ENCODE measurements at regions not wholly inside any gene's neighbourhood (a gene's known extent, or its start where the extent isn't known, plus 50 kb on each side); places are given as distances from the start of the nearest gene placed in this dataset.

DNA sequence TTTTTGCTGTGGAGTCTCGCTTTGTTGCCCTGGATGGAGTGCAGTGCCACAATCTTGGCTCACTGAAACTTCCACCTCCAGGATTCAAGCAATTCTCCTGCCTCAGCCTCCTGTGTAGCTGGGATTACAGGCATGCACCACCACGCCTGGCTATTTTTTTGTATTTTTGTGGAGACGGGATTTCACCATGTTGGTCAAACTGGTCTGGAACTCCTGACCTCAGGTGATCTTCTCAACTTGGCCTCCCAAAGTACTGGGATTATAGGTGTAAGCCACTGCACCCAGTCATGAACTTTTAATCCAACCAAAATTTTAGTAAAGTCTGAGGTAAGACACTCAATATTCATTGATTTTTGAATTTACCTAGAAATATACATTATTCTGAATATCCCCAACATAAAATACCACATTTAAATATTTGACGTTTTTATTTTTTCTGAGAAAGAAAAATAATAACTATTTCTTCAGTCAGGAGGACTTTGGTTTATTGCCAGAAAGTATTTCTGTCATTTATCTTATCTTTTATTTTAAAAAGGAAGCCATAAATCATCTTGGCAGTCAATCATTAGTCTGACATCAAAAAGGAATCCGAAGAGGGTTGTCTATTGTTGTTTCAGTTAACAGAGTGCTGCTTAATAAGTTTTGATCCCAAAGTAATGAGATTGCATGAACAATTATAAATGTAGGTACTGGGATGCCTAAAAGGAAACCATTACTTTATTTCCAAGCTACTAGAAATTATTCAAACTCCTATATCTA is 102.2 kb upstream of the GRIA4 start:
- DNase-seq (ENCODE audit: low spot score in 2 of 2) = no peak
- intact Hi-C loops (cut with DNase I; ENCODE audit: low total_unique reads) = no loop called here
- 68 to 69% methylated on average over 5 of the region's 5 CpGs for WGBS, 2 donors
- TF ChIP-seq POLR2A (IDR thresholded peaks at IDR 0.05) = no peak
- TF ChIP-seq, protein P1, sequence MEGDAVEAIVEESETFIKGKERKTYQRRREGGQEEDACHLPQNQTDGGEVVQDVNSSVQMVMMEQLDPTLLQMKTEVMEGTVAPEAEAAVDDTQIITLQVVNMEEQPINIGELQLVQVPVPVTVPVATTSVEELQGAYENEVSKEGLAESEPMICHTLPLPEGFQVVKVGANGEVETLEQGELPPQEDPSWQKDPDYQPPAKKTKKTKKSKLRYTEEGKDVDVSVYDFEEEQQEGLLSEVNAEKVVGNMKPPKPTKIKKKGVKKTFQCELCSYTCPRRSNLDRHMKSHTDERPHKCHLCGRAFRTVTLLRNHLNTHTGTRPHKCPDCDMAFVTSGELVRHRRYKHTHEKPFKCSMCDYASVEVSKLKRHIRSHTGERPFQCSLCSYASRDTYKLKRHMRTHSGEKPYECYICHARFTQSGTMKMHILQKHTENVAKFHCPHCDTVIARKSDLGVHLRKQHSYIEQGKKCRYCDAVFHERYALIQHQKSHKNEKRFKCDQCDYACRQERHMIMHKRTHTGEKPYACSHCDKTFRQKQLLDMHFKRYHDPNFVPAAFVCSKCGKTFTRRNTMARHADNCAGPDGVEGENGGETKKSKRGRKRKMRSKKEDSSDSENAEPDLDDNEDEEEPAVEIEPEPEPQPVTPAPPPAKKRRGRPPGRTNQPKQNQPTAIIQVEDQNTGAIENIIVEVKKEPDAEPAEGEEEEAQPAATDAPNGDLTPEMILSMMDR (IDR thresholded peaks at IDR 0.05) = no peak
- no peak overlapping the region for H3K4me3 ChIP-seq (ENCODE audit: low read depth, poor library complexity, severe bottlenecking)

DNA sequence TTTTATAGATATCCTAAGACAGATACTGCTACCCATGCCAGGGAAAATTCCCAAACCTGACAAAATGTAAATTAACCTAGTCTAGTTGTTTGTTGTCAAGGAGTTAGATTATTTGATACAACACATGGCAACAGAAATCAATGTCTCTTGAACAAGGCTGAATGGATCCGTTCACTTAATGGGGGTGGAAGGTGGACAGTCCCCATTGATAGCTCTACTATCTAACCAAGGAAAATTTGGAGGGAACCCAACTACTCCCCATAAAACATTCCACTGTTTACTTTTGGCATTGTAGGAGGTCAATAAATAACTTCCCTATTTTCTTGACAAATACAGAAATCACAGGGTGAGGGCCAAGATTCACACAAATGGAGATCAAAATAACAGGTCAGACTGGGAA is 117.9 kb upstream of the GRIA4 start:
- no peak overlapping the region for H3K4me3 ChIP-seq (ENCODE audit: low read depth, poor library complexity, severe bottlenecking)
- intact Hi-C loops (cut with DNase I; ENCODE audit: low total_unique reads) = no loop called here
- WGBS, 2 donors = 71 to 95% methylated on average over 1 of the region's 1 CpG
- no peak for DNase-seq (ENCODE audit: low spot score in 2 of 2)
- TF ChIP-seq POLR2A (IDR thresholded peaks at IDR 0.05) = no peak
- TF ChIP-seq, protein P1 (IDR thresholded peaks at IDR 0.05) = no peak

DNA sequence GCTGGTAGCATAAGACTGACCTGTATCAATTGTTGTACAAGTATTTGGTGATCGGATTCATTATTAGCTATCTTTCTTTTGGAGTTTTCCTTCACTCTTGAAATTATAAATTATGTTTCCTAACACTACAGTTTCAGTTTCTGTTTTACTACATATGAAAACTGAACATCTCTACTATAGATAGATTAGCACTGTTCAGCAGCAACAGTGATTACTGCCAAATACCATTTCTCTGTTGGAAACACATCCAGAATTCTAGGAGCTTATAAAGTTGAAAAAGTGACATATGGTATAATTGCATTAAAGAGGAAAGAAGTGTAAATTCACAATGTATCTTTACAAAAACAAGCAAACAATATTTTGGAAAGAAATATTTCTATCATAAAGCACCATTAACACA is 118.5 kb upstream of the GRIA4 start:
- TF ChIP-seq, protein P1 (IDR thresholded peaks at IDR 0.05) = no peak
- TF ChIP-seq POLR2A (IDR thresholded peaks at IDR 0.05) = no peak
- WGBS, 2 donors = 85 to 94% methylated on average over 1 of the region's 1 CpG
- DNase-seq (ENCODE audit: low spot score in 2 of 2) = no peak
- intact Hi-C loops (cut with DNase I; ENCODE audit: low total_unique reads) = no loop called here
- no peak overlapping the region for H3K4me3 ChIP-seq (ENCODE audit: low read depth, poor library complexity, severe bottlenecking)

DNA sequence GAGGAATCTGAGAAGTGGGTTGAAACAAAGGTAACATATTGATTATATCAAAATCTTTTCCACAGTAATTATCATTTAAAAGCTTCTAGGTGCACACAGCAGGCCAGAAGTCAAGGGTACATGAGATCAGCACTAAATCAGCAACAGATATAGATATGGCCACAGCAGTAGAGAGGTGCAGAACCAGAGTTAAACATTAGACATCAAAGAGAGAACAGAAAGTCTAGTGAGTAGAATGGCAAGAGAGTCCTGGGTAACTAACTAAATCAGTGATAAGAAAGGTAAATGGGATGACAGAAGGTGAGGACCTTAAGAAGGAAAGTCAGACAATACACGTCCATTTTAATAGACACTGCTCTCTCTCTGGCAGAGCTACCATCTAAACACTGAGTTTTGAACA is 119.5 kb upstream of the GRIA4 start:
- no peak overlapping the region for H3K4me3 ChIP-seq (ENCODE audit: low read depth, poor library complexity, severe bottlenecking)
- TF ChIP-seq, protein P1 (IDR thresholded peaks at IDR 0.05) = no peak
- no peak for TF ChIP-seq POLR2A (IDR thresholded peaks at IDR 0.05)
- intact Hi-C loops (cut with DNase I; ENCODE audit: low total_unique reads) = no loop called here
- 87 to 88% methylated on average over 1 of the region's 1 CpG for WGBS, 2 donors
- DNase-seq (ENCODE audit: low spot score in 2 of 2) = no peak

DNA sequence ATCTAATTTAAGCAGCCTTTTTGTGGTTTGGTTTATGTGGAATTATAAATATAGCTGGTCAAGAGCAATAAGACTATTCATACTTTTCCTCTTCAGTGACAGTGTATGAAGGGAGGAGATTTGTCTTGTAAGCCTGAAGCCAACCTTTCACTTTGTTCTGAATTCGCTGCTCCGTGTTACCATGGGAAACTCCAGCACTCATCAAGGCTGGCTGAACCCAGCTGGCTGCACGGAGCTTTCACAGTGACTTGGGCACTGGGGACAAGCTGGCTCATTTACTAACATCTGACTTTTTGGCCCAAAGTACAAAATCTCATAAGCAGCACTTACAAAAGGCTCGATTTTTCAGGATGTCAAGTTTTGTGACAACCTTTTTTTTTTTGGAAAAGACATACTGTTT is 120.4 kb upstream of the GRIA4 start:
- H3K4me3 ChIP-seq (ENCODE audit: low read depth, poor library complexity, severe bottlenecking) = no peak overlapping the region
- TF ChIP-seq, protein P1 (IDR thresholded peaks at IDR 0.05) = no peak
- no peak for TF ChIP-seq POLR2A (IDR thresholded peaks at IDR 0.05)
- no peak for DNase-seq (ENCODE audit: low spot score in 2 of 2)
- 39 to 40% methylated on average over 4 of the region's 4 CpGs for WGBS, 2 donors
- intact Hi-C loops (cut with DNase I; ENCODE audit: low total_unique reads) = no loop called here

DNA sequence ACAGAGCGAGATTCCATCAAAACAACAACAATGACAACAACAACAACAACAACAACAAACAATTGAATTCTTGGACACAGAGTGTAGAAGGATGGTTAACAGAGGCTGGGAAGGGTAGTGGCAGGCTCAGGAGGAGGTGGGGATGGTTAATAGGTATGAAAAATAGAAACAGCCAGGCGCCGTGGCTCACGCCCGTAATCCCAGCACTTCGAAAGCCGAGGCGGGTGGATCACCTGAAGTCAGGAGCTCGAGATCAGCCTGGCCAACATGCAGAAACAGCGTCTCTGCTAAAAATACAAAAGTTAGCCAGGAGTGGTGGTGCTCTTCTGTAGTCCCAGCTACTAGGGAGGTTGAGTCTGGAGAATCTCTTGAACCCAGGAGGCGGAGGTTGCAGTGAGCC is 122.9 kb upstream of the GRIA4 start:
- intact Hi-C loops (cut with DNase I; ENCODE audit: low total_unique reads) = no loop called here
- DNase-seq (ENCODE audit: low spot score in 2 of 2) = no peak
- TF ChIP-seq, protein P1 (IDR thresholded peaks at IDR 0.05) = no peak
- no peak for TF ChIP-seq POLR2A (IDR thresholded peaks at IDR 0.05)
- 95 to 99% methylated on average over 11 of the region's 11 CpGs for WGBS, 2 donors
- H3K4me3 ChIP-seq (ENCODE audit: low read depth, poor library complexity, severe bottlenecking) = no peak overlapping the region

All from lower leg skin (tissue), 4 donors.